Neural progenitor cell (in vitro differentiated cells): ENCODE measurements at regions not wholly inside any gene's neighbourhood (a gene's known extent, or its start where the extent isn't known, plus 50 kb on each side); places are given as distances from the start of the nearest gene placed in this dataset.
"Not testable (repeated sequence)": the region's sequence is repeated elsewhere in the genome, so short reads cannot be mapped to it uniquely, and the experiment has no call there.

Experiments used
- DNase-seq: peaks from one replicate; pipeline ENCODE4 v3.0.0-alpha.2; 2016; ENCODE audit warnings: low spot score
- H2AFZ ChIP-seq: fragments of 200-600 bp; sonication (generic); replicated peaks from 2 replicates; pipeline ENCODE4 v1.6.1; 2016; ENCODE audit warnings: antibody characterized with exemption
- H3F3A ChIP-seq: fragments of 200-600 bp; sonication (generic); 2 replicates; pipeline ENCODE4 v1.6.1; 2016; ENCODE audit warnings: antibody characterized with exemption, low read depth
- H3K27ac ChIP-seq: fragments of 200-600 bp; sonication (generic); 2 replicates; pipeline ENCODE4 v1.5.1; 2016; ENCODE audit warnings: mild to moderate bottlenecking
- H3K27me3 ChIP-seq: fragments of 200-600 bp; sonication (generic); 2 replicates; pipeline ENCODE4 v1.6.1; 2016; ENCODE audit warnings: mild to moderate bottlenecking, moderate library complexity
- H3K36me3 ChIP-seq: fragments of 200-600 bp; sonication (generic); 2 replicates; pipeline ENCODE4 v1.5.1; 2016
- H3K4me1 ChIP-seq: fragments of 200-600 bp; sonication (generic); 2 replicates; pipeline ENCODE4 v1.6.1; 2016; ENCODE audit warnings: mixed run types
- H3K4me2 ChIP-seq: fragments of 200-600 bp; sonication (generic); 2 replicates; pipeline ENCODE4 v1.6.1; 2016
- H3K4me3 ChIP-seq: fragments of 200-600 bp; sonication (generic); 2 replicates; pipeline ENCODE4 v1.5.1; 2016
- H3K79me2 ChIP-seq: fragments of 200-600 bp; sonication (generic); 2 replicates; pipeline ENCODE4 v1.6.1; 2016; ENCODE audit warnings: low read depth
- H3K9ac ChIP-seq: fragments of 200-600 bp; sonication (generic); 2 replicates; pipeline ENCODE4 v1.6.1; 2016
- H3K9me3 ChIP-seq: fragments of 200-600 bp; sonication (generic); 2 replicates; pipeline ENCODE4 v1.5.1; 2016; ENCODE audit warnings: low read depth
- H4K20me1 ChIP-seq: fragments of 200-600 bp; sonication (generic); 2 replicates; pipeline ENCODE4 v1.6.1; 2016; ENCODE audit warnings: low read depth
- H3K27ac Mint-ChIP-seq: 3 replicates; pipeline ENCODE4 v1.8.0; 2021; ENCODE audit warnings: mixed read lengths
- H3K27me3 Mint-ChIP-seq: 2 replicates; pipeline ENCODE4 v1.8.0; 2022; ENCODE audit warnings: low read depth, mild to moderate bottlenecking, inconsistent platforms, moderate library complexity, mixed read lengths; ENCODE audit not compliant: insufficient read depth
- H3K36me3 Mint-ChIP-seq: 3 replicates; pipeline ENCODE4 v1.8.0; 2021; ENCODE audit warnings: mixed read lengths
- H3K4me1 Mint-ChIP-seq: 3 replicates; pipeline ENCODE4 v1.8.0; 2021; ENCODE audit warnings: mixed read lengths
- H3K4me3 Mint-ChIP-seq: 3 replicates; pipeline ENCODE4 v1.8.0; 2021; ENCODE audit warnings: mild to moderate bottlenecking, moderate library complexity, mixed read lengths
- H3K9me3 Mint-ChIP-seq: 3 replicates; pipeline ENCODE4 v1.8.0; 2020; ENCODE audit warnings: mixed read lengths
- CTCF ChIP-seq: fragments of 200-600 bp; sonication (generic); IDR thresholded peaks from 2 replicates; pipeline ENCODE4 v1.5.1; 2017; ENCODE audit warnings: antibody characterized with exemption, mild to moderate bottlenecking
- EZH2 ChIP-seq: fragments of 200-600 bp; sonication (generic); IDR thresholded peaks from 2 replicates; pipeline ENCODE4 v1.6.1; 2017; ENCODE audit warnings: antibody characterized with exemption, mild to moderate bottlenecking, moderate library complexity
- EZH2phosphoT487 ChIP-seq: fragments of 200-600 bp; sonication (generic); IDR thresholded peaks from 2 replicates; pipeline ENCODE4 v1.6.1; 2017; ENCODE audit warnings: antibody characterized with exemption

- H3K36me3 Mint-ChIP-seq: no peaks in the 10 kb centered on the region
- Histone ChIP-seq H3K9ac (no peak overlapping the region), H3K4me3 (no peak overlapping the region), H3K79me2 (no peaks in the 10 kb centered on the region), H3K36me3 (no peaks in the 10 kb centered on the region), H3K4me1 (no peaks in the 10 kb centered on the region), H3K9me3 (no peaks in the 10 kb centered on the region), H3K4me2 (no peak overlapping the region), H3F3A (no peaks in the 10 kb centered on the region), H4K20me1 (no peaks in the 10 kb centered on the region), H3K27ac (no peak overlapping the region), H3K27me3 (no peaks in the 10 kb centered on the region), H2AFZ (no peak overlapping the region)
- H3K4me1 Mint-ChIP-seq: no peaks in the 10 kb centered on the region
- DNase-seq: no peak
- no peak overlapping the region for H3K4me3 Mint-ChIP-seq
- H3K27ac Mint-ChIP-seq: no peak overlapping the region
- peaks cover 2% of the 10 kb centered on the region for H3K9me3 Mint-ChIP-seq
- TF ChIP-seq EZH2: no peak
- no peak for TF ChIP-seq EZH2phosphoT487
- TF ChIP-seq CTCF: no peak
- H3K27me3 Mint-ChIP-seq: no peaks in the 10 kb centered on the region
These were observed 215.1 kb upstream of the LRRTM4 start for GRCh38 chr2:77737236-77737635.

DNA sequence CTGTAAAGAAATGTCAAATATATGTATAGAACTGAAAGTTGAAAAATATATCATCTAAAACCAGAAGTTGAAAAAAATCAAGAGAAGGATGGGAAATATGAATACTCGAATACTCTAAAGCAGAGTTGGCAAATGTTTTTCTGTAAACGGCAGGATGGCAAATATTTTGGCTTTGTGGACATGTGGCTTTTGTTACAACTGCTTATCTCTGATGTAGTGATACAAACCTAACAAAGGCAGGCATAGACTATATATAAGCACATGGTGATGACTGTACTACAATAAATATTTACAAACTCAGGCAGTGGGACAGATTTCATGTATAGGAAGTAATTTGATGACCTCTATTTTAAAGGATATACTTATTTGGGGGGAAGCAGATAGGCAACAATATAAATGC is 224.6 kb upstream of the LRRTM4 start:
- Histone ChIP-seq H3K4me1 (no peaks in the 10 kb centered on the region), H4K20me1 (no peaks in the 10 kb centered on the region), H3K79me2 (no peaks in the 10 kb centered on the region), H3K9ac (no peak overlapping the region), H3K4me2 (no peak overlapping the region), H3F3A (no peaks in the 10 kb centered on the region), H3K27me3 (no peaks in the 10 kb centered on the region), H2AFZ (no peak overlapping the region), H3K9me3 (no peaks in the 10 kb centered on the region), H3K4me3 (no peak overlapping the region), H3K27ac (no peak overlapping the region), H3K36me3 (no peaks in the 10 kb centered on the region)
- no peak for DNase-seq
- no peaks in the 10 kb centered on the region for H3K4me1 Mint-ChIP-seq
- no peak overlapping the region for H3K27ac Mint-ChIP-seq
- TF ChIP-seq EZH2: no peak
- no peak for TF ChIP-seq CTCF
- no peak for TF ChIP-seq EZH2phosphoT487
- no peaks in the 10 kb centered on the region for H3K36me3 Mint-ChIP-seq
- peaks cover 12% of the 10 kb centered on the region for H3K9me3 Mint-ChIP-seq
- H3K4me3 Mint-ChIP-seq: no peak overlapping the region
- no peaks in the 10 kb centered on the region for H3K27me3 Mint-ChIP-seq

- peak; percentile 71 for DNase-seq
- not testable (repeated sequence) for H3K4me1 ChIP-seq, H3K27ac Mint-ChIP-seq, H3K9me3 ChIP-seq, H3K36me3 ChIP-seq, H3K79me2 ChIP-seq, H3F3A ChIP-seq, H4K20me1 ChIP-seq, H3K27me3 Mint-ChIP-seq, H3K4me1 Mint-ChIP-seq, H3K36me3 Mint-ChIP-seq, H3K27me3 ChIP-seq, H3K27ac ChIP-seq, H3K9ac ChIP-seq
- peaks cover 20% of the 10 kb centered on the region for H3K9me3 Mint-ChIP-seq
- H3K4me3 ChIP-seq: peak overlapping the region; percentile 72
- peak overlapping the region; percentile 86 for H3K4me3 Mint-ChIP-seq
- peak overlapping the region; percentile 96 for H2AFZ ChIP-seq
- peak overlapping the region; percentile 91 for H3K4me2 ChIP-seq
These were observed 231.7 kb upstream of the LRRTM4 start for GRCh38 chr2:77753710-77754345.

GRCh38 chr2:77767388-77768076 is 245.4 kb upstream of the LRRTM4 start:
- Histone ChIP-seq H3K79me2 (no peaks in the 10 kb centered on the region), H4K20me1 (no peaks in the 10 kb centered on the region), H3F3A (no peaks in the 10 kb centered on the region), H3K36me3 (no peaks in the 10 kb centered on the region), H2AFZ (no peak overlapping the region), H3K4me2 (no peak overlapping the region), H3K27me3 (no peaks in the 10 kb centered on the region), H3K9me3 (no peaks in the 10 kb centered on the region), H3K4me3 (no peak overlapping the region), H3K27ac (no peak overlapping the region), H3K4me1 (no peaks in the 10 kb centered on the region), H3K9ac (no peak overlapping the region)
- Mint-ChIP-seq H3K9me3 (peaks cover 10% of the 10 kb centered on the region), H3K27ac (no peak overlapping the region), H3K36me3 (no peaks in the 10 kb centered on the region), H3K27me3 (peaks cover 2% of the 10 kb centered on the region), H3K4me3 (no peak overlapping the region), H3K4me1 (peaks cover 2% of the 10 kb centered on the region)
- DNase-seq: no peak
- TF ChIP-seq EZH2phosphoT487 (no peak), EZH2 (no peak), CTCF (no peak)
